GM23248 (cell line): ENCODE measurements at regions not wholly inside any gene's neighbourhood (a gene's known extent, or its start where the extent isn't known, plus 50 kb on each side); places are given as distances from the start of the nearest gene placed in this dataset.

ENCODE experiments used
- EZH2 ChIP-seq: fragments of 200-600 bp; sonication (generic); IDR thresholded peaks from 2 replicates; pipeline ENCODE4 v1.6.1; 2018; ENCODE audit warnings: antibody characterized with exemption, mild to moderate bottlenecking; ENCODE audit not compliant: insufficient read depth, poor library complexity, severe bottlenecking
- EZH2phosphoT487 ChIP-seq: fragments of 200-600 bp; sonication (generic); IDR thresholded peaks from 2 replicates; pipeline ENCODE4 v1.6.1; 2018; ENCODE audit warnings: antibody characterized with exemption, moderate library complexity, mild to moderate bottlenecking, low read depth; ENCODE audit not compliant: insufficient read depth

DNA sequence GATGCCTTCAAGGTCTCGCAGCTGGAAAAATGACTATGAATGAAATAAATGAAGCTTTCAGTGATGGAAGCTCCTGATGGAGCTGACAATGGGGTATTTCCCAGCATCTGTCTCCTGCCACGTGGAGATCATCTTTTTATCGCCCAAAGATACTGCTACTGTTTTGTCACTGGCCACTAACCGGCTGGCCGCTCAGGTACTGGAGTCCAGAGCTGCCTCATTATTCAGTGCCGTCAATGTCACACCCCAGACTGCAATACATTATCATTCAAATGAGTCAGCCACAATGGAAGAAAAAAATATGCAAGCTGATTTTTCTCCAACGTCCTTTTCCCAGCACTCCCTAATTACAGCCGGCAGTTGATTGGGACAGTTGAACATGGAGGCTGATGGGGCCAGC lies 280.4 kb downstream of the ZSWIM6 start:
- TF ChIP-seq EZH2 (no peak), EZH2phosphoT487 (no peak)
